A673 (cell line): ENCODE measurements at regions not wholly inside any gene's neighbourhood (a gene's known extent, or its start where the extent isn't known, plus 50 kb on each side); places are given as distances from the start of the nearest gene placed in this dataset.

ENCODE experiments used
- EZH2 ChIP-seq: fragments of 200-600 bp; sonication (generic); IDR thresholded peaks from 2 replicates; pipeline ENCODE4 v1.6.1; 2017; ENCODE audit warnings: borderline replicate concordance, low read depth, mild to moderate bottlenecking, mixed read lengths, antibody characterized with exemption, low read length; ENCODE audit not compliant: poor library complexity, severe bottlenecking
- TF ChIP-seq, protein P1 (sequence below): fragments of 300-800, 200-600 bp; sonication (generic); conservative IDR thresholded peaks from 2 replicates; pipeline ENCODE4 v1.5.1; 2017; ENCODE audit warnings: low read depth, mild to moderate bottlenecking, antibody characterized with exemption, low read length, moderate library complexity, mixed read lengths

DNA sequence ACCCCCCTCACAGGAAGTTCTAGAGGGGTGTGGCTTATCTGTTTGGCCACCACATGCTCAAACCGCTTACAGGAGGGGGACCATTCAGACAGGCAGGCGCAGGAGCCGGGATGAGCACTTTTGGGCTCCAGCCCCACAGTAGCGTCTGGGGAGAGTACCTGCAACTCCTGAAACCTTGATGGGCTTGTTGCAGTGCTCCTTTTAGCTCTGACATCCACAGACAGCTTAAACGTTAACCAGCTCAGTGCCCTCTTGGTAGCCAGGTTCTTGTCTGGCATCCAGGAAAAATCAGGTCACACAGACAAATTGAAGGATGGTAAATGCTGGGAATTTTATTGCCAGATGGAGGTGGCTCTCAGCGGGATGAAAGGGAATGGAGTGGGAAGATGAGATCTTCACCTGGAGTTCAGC lies 326.3 kb downstream of the ETS1 start:
- TF ChIP-seq, protein P1, sequence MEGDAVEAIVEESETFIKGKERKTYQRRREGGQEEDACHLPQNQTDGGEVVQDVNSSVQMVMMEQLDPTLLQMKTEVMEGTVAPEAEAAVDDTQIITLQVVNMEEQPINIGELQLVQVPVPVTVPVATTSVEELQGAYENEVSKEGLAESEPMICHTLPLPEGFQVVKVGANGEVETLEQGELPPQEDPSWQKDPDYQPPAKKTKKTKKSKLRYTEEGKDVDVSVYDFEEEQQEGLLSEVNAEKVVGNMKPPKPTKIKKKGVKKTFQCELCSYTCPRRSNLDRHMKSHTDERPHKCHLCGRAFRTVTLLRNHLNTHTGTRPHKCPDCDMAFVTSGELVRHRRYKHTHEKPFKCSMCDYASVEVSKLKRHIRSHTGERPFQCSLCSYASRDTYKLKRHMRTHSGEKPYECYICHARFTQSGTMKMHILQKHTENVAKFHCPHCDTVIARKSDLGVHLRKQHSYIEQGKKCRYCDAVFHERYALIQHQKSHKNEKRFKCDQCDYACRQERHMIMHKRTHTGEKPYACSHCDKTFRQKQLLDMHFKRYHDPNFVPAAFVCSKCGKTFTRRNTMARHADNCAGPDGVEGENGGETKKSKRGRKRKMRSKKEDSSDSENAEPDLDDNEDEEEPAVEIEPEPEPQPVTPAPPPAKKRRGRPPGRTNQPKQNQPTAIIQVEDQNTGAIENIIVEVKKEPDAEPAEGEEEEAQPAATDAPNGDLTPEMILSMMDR: no peak
- TF ChIP-seq EZH2: no peak
